Nephron (organoid): ENCODE measurements at regions not wholly inside any gene's neighbourhood (a gene's known extent, or its start where the extent isn't known, plus 50 kb on each side); places are given as distances from the start of the nearest gene placed in this dataset.

Source experiments
- H3K27ac Mint-ChIP-seq, 3 experiments: 2 replicates each; pipeline ENCODE4 v1.8.0; 2020; ENCODE audit warnings: mixed read lengths in 3 of 3, mild to moderate bottlenecking in 2 of 3, moderate library complexity in 1 of 3
- H3K27me3 Mint-ChIP-seq: 2 replicates; pipeline ENCODE4 v1.8.0; 2021; ENCODE audit warnings: low read depth, mild to moderate bottlenecking, moderate library complexity, mixed read lengths
- H3K36me3 Mint-ChIP-seq: 2 replicates; pipeline ENCODE4 v1.8.0; 2020; ENCODE audit warnings: low read depth, mixed read lengths
- H3K4me1 Mint-ChIP-seq: 2 replicates; pipeline ENCODE4 v1.8.0; 2020; ENCODE audit warnings: mixed read lengths
- H3K4me3 Mint-ChIP-seq, 3 experiments: 2 replicates each; pipeline ENCODE4 v1.8.0; 2020; ENCODE audit warnings: mild to moderate bottlenecking in 3 of 3, mixed read lengths in 3 of 3, moderate library complexity in 2 of 3
- H3K9me3 Mint-ChIP-seq: 2 replicates; pipeline ENCODE4 v1.8.0; 2020; ENCODE audit warnings: mixed read lengths
- CTCF ChIP-seq, 3 experiments: fragments of 200-600 bp; sonication (generic); IDR thresholded peaks; one replicate each; pipeline ENCODE4 v1.5.0; 2021; ENCODE audit warnings: antibody characterized with exemption in 3 of 3; ENCODE audit not compliant: unreplicated experiment in 3 of 3

- Mint-ChIP-seq H3K4me3 (no peak overlapping the region), H3K27ac (no peak overlapping the region), H3K9me3 (no peaks in the 10 kb centered on the region), H3K36me3 (no peaks in the 10 kb centered on the region), H3K27me3 (peaks cover 17% of the 10 kb centered on the region), H3K4me1 (no peaks in the 10 kb centered on the region)
- TF ChIP-seq CTCF (IDR thresholded peaks at IDR 0.05; ENCODE audit: unreplicated experiment in 3 of 3) = no peak
Measured at GRCh38 chr4:8781641-8782040, 90.0 kb downstream of the HMX1 start.

- Mint-ChIP-seq H3K9me3 (no peaks in the 10 kb centered on the region), H3K36me3 (no peaks in the 10 kb centered on the region), H3K4me1 (no peaks in the 10 kb centered on the region), H3K27ac (no peak overlapping the region), H3K4me3 (no peak overlapping the region), H3K27me3 (peaks cover 17% of the 10 kb centered on the region)
- no peak for TF ChIP-seq CTCF (IDR thresholded peaks at IDR 0.05; ENCODE audit: unreplicated experiment in 3 of 3)
Measured at GRCh38 chr4:8780596-8781368, 90.9 kb downstream of the HMX1 start.

GRCh38 chr4:8780086-8780485 is 91.6 kb downstream of the HMX1 start:
- Mint-ChIP-seq H3K27me3 (peaks cover 20% of the 10 kb centered on the region), H3K9me3 (no peaks in the 10 kb centered on the region), H3K4me1 (no peaks in the 10 kb centered on the region), H3K27ac (no peak overlapping the region), H3K36me3 (no peaks in the 10 kb centered on the region), H3K4me3 (no peak overlapping the region)
- TF ChIP-seq CTCF (IDR thresholded peaks at IDR 0.05; ENCODE audit: unreplicated experiment in 3 of 3) = no peak

- Mint-ChIP-seq H3K36me3 (no peaks in the 10 kb centered on the region), H3K27me3 (peaks cover 24% of the 10 kb centered on the region), H3K9me3 (no peaks in the 10 kb centered on the region), H3K27ac (no peak overlapping the region), H3K4me3 (no peak overlapping the region), H3K4me1 (no peaks in the 10 kb centered on the region)
- TF ChIP-seq CTCF (IDR thresholded peaks at IDR 0.05; ENCODE audit: unreplicated experiment in 3 of 3) = no peak
Measured at GRCh38 chr4:8779490-8779932, 92.1 kb downstream of the HMX1 start.

- Mint-ChIP-seq H3K27me3 (peaks cover 30% of the 10 kb centered on the region), H3K4me3 (no peak overlapping the region), H3K9me3 (no peaks in the 10 kb centered on the region), H3K27ac (no peak overlapping the region), H3K36me3 (no peaks in the 10 kb centered on the region), H3K4me1 (no peaks in the 10 kb centered on the region)
- no peak for TF ChIP-seq CTCF (IDR thresholded peaks at IDR 0.05; ENCODE audit: unreplicated experiment in 3 of 3)
Measured at GRCh38 chr4:8778760-8779159, 92.9 kb downstream of the HMX1 start.

GRCh38 chr4:8778291-8778690 is 93.3 kb downstream of the HMX1 start:
- Mint-ChIP-seq H3K36me3 (no peaks in the 10 kb centered on the region), H3K9me3 (no peaks in the 10 kb centered on the region), H3K4me3 (no peak overlapping the region), H3K4me1 (no peaks in the 10 kb centered on the region), H3K27ac (no peak overlapping the region), H3K27me3 (peaks cover 26% of the 10 kb centered on the region)
- no peak for TF ChIP-seq CTCF (IDR thresholded peaks at IDR 0.05; ENCODE audit: unreplicated experiment in 3 of 3)
